GM19468 (cell line): ENCODE measurements at regions not wholly inside any gene's neighbourhood (a gene's known extent, or its start where the extent isn't known, plus 50 kb on each side); places are given as distances from the start of the nearest gene placed in this dataset.

ENCODE experiments used
- ATAC-seq: cut with Tn5 transposase; IDR thresholded peaks from one replicate; pipeline ENCODE4 v1.9.1; 2021; ENCODE audit warnings: mild to moderate bottlenecking, moderate library complexity, moderate number of reproducible peaks; ENCODE audit not compliant: unreplicated experiment; ENCODE audit errors: extremely low read depth

GRCh38 chr10:31754803-31755624, 173.6 kb downstream of the ARHGAP12 start:
- ATAC-seq = no peak

- ATAC-seq = no peak
Observed at GRCh38 chr10:31753681-31754080, 174.9 kb downstream of the ARHGAP12 start.

DNA sequence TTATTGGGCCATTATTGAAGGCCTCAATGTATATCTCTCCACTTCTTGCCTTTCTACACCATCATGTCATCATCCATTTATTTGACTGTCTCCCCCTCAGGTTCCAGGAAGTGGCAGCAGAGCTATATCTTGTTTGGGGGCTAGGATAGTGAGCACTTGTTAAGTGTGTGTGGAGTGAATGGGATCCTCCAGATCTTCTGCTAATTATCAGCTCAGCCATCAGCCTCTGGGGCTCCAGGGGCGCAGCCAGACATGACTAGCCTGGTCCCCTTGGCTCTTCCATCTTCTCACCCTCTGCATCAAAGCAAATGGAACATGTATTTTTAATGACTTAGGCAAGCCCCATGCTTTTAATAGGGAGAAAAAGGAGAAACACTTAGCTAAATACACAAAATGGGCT, 176.5 kb downstream of the ARHGAP12 start:
- no peak for ATAC-seq

GRCh38 chr10:31751738-31752080, 176.9 kb downstream of the ARHGAP12 start:
- ATAC-seq = no peak

DNA sequence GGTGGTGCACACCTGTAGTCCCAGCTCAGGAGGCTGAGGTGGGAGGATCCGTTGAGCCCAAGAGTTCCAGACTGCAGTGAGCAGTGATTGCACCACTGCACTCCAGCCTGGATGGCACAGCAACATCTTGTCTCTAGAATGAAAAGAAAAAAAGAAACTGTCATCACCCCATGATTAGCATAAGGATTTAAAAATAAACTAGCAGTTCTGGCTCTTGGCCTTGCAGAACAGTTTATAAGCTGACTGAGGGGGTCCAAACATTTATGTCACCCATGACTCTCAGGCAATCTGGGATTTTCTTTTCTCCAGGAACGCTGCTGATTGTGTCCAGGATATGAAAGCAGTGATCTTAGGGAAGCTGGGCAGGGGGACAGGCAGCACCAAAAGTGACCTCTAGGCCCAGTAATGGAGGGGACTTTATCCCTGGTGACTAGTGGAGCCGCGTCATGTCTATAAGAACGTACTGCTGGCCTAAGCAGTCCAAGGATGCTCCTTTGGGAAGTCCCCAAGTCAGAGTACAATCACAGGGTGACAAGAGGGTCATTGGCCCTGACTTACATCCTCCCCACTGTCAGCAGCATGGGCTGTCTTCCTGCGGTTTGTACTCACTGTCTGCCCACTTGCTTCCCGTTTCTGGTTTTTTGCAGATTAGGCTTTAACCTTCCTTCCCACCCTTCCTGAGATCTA, 177.4 kb downstream of the ARHGAP12 start:
- ATAC-seq = no peak

DNA sequence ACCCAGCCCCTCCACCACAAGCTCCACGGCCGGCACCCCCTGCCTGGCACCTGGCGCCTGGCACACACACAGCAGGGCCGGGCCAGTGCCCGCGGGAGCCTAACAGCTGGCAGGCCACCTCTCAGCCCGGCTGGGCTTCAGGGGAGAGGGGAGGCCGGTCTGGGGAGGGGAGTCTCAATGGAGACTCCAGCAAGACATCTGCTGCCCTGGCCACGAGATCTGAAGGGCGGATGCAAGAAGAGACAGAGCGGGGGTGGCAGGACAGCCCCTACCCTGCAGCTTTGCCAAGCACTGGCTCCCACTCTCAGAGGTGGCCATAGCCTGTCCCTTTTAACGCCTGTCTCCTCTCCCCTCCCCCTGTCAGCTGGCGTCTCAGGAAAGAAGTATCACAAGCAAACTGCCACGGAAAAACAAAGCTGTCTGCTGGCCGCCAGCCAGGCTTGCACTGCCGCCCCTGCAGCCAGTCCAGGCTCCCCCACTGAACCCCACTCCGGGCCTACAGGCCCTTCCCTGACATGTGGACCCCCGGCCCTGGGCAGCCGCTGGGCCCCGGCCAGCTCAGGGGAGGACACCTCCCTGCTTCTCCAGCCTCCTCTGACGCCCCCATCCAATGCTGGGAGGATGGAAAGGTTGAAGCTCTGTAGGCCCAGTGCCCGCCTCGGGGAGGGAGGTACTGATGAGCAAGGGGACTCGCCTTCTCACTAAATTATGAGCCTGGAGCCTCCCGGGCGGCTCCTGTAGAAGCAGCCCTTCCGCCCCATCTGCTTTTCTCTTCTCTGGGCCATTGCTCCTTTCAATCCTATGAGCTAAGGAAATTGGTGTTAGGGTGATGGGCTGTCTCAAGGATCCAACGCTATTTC, 178.4 kb downstream of the ARHGAP12 start:
- no peak for ATAC-seq

DNA sequence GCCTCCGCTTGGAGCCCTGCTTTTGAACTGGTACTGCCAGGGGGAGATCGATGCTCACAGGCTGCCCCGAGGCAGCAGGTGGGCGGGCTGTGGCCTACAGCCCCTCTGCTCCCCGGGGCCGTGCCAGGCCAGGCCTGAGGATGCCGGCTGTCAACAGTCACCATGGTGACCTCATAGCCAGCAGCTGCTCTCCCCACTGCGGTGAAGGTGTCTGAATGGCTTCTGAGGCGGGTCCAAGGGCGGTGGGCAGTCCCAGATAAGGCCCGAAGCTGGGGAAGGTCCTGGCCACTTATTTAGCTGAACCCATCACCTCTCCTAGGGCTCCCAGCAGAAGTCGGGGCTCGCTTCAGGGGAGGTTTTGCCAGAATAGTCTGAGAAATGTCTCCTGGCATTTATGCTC, 179.3 kb downstream of the ARHGAP12 start:
- ATAC-seq = no peak

- no peak for ATAC-seq
Observed at GRCh38 chr10:31745612-31746376, 182.8 kb downstream of the ARHGAP12 start.

DNA sequence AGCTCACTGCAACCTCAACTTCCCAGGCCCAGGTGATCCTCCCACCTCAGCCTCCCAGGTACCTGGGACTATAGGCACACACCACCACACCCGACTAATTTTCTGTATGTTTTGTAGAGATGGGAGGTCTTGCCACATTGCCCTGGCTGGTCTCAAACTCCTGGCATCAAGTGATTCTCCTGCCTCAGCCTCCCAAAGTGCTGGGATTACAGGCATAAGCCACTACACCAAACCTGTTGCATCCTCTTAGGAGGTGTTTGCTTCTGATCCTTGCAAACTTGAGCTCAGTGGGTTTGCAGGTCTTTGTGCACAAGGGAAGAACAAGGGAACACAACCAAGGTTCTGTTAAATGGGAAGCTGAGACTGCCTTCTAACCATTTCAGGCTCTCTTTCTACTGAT, 184.6 kb downstream of the ARHGAP12 start:
- ATAC-seq = no peak

GRCh38 chr10:31742255-31742654, 186.4 kb downstream of the ARHGAP12 start:
- ATAC-seq = no peak

DNA sequence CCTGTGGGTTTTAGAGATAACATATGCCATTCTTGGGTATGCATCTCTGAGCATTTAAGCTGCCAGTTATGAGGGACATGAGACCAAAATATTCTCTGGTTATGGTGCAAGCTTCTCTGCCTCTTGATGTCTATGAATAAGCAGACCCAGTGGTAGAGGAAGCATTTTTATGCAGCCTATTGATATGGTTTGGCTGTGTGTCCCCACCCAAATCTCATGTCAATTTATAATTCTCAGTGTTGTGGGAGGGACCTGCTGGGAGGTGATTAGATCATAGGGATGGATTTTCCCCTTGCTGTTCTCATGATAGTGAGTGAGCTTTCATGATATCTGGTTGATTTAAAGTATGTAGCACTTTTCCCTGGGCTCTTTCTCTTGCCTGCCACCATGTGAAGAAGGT, 187.2 kb downstream of the ARHGAP12 start:
- no peak for ATAC-seq

GRCh38 chr10:31739711-31740110, 188.9 kb downstream of the ARHGAP12 start:
- ATAC-seq = no peak

DNA sequence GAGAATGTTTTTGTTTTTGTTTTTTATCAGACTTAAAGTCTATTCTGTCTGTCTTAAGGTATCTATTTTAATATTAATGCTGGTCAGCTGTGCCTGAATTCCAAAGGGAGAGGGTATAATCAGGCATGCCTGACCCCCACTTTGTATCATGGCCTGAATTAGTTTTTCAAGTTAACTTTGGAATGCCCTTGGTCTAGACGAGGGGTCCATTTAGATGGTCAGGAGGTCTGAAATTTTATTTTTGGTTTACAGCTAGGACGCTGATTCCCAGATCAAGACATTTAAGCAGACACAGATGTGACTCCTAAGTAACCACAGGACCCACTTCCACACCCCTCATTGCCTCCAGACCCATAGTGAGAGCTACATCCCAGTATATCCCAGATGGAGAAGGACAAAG, 189.5 kb downstream of the ARHGAP12 start:
- ATAC-seq = no peak

DNA sequence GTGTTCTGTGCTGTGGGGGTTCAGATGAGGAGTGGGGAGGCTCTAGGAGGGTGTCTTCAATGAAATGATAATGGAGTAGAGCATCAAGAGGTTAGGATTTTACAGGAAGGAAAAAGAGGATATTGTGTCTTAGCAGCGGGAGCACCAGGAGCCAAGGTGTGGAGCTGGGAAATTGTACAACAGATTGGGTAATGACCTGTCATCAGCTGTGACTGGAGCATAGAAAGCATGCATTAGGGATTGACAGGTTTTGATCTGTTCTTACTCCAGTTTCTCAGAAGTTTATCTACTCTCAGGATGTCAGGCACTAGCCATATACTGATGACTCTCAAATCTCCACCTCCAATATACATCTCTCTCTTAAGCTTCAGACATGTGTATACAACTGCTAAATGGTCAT, 196.9 kb downstream of the ARHGAP12 start:
- no peak for ATAC-seq

- ATAC-seq = no peak
Observed at GRCh38 chr10:31730776-31731175, 197.9 kb downstream of the ARHGAP12 start.

DNA sequence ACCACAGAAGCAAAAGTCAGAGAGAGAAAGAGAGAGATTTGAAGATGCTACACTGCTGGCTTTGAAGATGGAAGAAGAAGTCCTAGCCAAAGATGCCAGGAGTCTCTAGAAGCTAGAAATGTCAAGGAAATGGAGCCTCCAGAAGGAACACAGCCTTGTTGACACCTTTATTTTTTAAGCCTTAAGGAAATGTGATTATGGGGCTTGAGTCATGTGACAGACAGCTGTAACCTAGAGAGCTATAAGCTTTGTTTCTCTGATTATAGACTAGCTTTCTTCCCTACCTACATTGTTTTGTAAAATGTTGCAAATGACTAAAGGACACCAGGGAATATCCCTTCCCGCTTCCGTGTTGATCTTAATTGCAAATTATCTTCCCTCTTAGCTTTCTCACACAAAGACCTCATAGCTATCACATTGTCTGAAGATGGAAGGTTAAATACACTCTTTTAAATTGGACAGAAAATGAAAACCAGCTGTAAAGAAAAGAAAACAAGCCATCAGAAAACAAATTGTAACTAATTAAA, 199.9 kb downstream of the ARHGAP12 start:
- ATAC-seq = no peak

DNA sequence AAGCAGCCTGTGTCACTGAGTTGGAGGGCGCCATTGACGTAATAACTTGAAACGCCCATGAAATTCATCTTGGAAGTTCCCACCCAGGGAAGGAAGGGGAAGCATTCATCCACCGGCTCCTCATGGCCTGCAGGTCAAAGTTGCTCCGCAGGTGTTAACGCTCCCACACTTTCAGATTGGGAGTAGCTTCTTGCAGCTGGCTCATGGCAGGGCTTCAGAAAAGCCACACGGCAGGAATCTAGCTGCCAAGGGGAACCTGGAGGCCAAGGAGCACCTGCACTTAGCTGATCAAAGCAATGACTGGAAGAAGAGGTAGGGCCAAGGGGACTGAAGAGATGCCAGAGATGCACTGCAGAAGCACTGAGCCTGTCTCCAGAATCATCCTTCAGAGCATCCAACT, 203.2 kb downstream of the ARHGAP12 start:
- ATAC-seq = no peak

GRCh38 chr10:31724296-31724695, 204.3 kb downstream of the ARHGAP12 start:
- ATAC-seq = no peak

DNA sequence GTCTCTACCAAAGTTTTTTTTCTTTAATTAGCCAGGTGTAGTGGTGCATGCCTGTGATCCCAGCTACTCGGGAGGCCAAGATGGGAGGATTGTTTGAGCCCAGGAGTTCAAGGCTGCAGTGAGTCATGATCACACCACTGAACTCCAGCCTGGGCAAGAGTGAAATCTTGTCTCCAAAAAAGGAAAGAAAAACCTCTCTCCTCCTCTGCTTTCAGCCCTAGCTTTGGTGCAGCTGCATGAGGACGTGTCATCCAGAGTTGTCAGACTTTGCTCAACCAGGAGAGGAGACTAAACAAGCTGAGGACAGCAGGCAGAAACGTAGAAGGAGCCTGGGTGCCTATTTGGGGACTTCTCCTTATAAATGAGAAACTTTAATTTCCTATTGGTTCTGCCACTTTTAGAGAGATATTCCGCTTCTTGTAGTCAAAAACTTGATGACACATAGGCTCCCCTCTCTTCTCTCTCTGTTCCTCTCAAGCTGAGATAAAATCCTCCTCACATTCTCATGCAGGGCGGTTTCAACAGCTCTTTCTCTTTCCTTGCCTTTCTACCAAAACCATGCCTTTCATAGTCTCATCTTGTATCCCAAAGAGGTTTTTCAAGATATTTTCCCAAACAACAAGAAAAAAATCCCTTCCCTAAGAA, 205.4 kb downstream of the ARHGAP12 start:
- no peak for ATAC-seq

GRCh38 chr10:31721096-31721495, 207.5 kb downstream of the ARHGAP12 start:
- no peak for ATAC-seq
